CD4-positive, alpha-beta T cell (primary cell): ENCODE measurements at regions not wholly inside any gene's neighbourhood (a gene's known extent, or its start where the extent isn't known, plus 50 kb on each side); places are given as distances from the start of the nearest gene placed in this dataset.

Experiments used
- ATAC-seq: fragments of 200-7000 bp; cut with Tn5 transposase; one replicate; pipeline ENCODE4 v1.10.0; 2022; ENCODE audit warnings: mild to moderate bottlenecking; ENCODE audit not compliant: poor library complexity
- CTCF ChIA-PET: fragments of 350-600 bp; sonication (Branson Sonifier 250); formaldehyde crosslinking; loops from one replicate; lab custom pipeline; 2021; ENCODE audit warnings: antibody characterized with exemption, inconsistent platforms; lab: Charles Lee
- POLR2A ChIA-PET: fragments of 350-600 bp; sonication (Branson Sonifier 250); formaldehyde crosslinking; loops from one replicate; lab custom pipeline; 2021; ENCODE audit warnings: antibody characterized with exemption, inconsistent platforms; lab: Charles Lee
- DNase-seq, 14 experiments: peaks; one replicate each; pipeline ENCODE4 v3.0.0-alpha.2; 2013 to 2020; ENCODE audit warnings: mixed read lengths in 2 of 14
- H3K27ac ChIP-seq, 2 donors: one replicate each; pipeline versions ENCODE4 v1.5.1 to v1.7.0; 2013; ENCODE audit warnings: low read length in 2 of 2, low read depth in 1 of 2, mild to moderate bottlenecking in 1 of 2
- H3K27me3 ChIP-seq, 2 experiments: 1 replicate in 1 of 2; 2 replicates in 1 of 2; pipeline versions ENCODE4 v1.6.1 to v1.7.0; 2013; ENCODE audit warnings: low read length in 2 of 2, control low read depth in 1 of 2, mild to moderate bottlenecking in 1 of 2, moderate library complexity in 1 of 2; ENCODE audit not compliant: insufficient read depth in 2 of 2, control insufficient read depth in 1 of 2
- H3K36me3 ChIP-seq: one replicate; pipeline ENCODE4 v1.6.1; 2013; ENCODE audit warnings: low read length, control low read depth; ENCODE audit not compliant: insufficient read depth
- H3K4me1 ChIP-seq: one replicate; pipeline ENCODE4 v1.6.1; 2013; ENCODE audit warnings: low read length, control low read depth; ENCODE audit not compliant: insufficient read depth
- H3K4me3 ChIP-seq: one replicate; pipeline ENCODE4 v1.5.1; 2013; ENCODE audit warnings: mild to moderate bottlenecking, low read length, moderate library complexity
- H3K9me3 ChIP-seq, 2 experiments: 1 replicate in 1 of 2; 2 replicates in 1 of 2; pipeline versions ENCODE4 v1.6.1 to v1.7.0; 2013; ENCODE audit warnings: low read length in 2 of 2, mild to moderate bottlenecking in 2 of 2, control low read depth in 1 of 2, moderate library complexity in 1 of 2; ENCODE audit not compliant: control insufficient read depth in 1 of 2, insufficient read depth in 1 of 2
- H3K27ac Mint-ChIP-seq: one replicate; pipeline ENCODE4 v1.8.0; 2020; ENCODE audit warnings: mixed read lengths
- H3K27me3 Mint-ChIP-seq: one replicate; pipeline ENCODE4 v1.8.0; 2021; ENCODE audit warnings: mixed read lengths
- H3K36me3 Mint-ChIP-seq: one replicate; pipeline ENCODE4 v1.8.0; 2021; ENCODE audit warnings: low read depth, mixed read lengths
- H3K4me1 Mint-ChIP-seq: one replicate; pipeline ENCODE4 v1.8.0; 2021; ENCODE audit warnings: low read depth, mixed read lengths
- H3K4me3 Mint-ChIP-seq: one replicate; pipeline ENCODE4 v1.8.0; 2020; ENCODE audit warnings: mild to moderate bottlenecking, mixed read lengths
- H3K9me3 Mint-ChIP-seq: one replicate; pipeline ENCODE4 v1.8.0; 2020; ENCODE audit warnings: mixed read lengths
- CTCF ChIP-seq: fragments of 200-600 bp; IDR thresholded peaks from one replicate; pipeline ENCODE4 v1.8.0; 2022; ENCODE audit warnings: antibody characterized with exemption, mild to moderate bottlenecking
- intact Hi-C, 2 experiments: fragments of 100-400 bp; cut with DNase I in 1 of 2; cut with micrococcal nuclease in 1 of 2; formaldehyde crosslinking; loops; one replicate each; pipeline versions ENCODE4 v1.15.1 to v1.9.0; 2023 to 2025; cut with DNase I, micrococcal nuclease

- DNase-seq (no peak), ATAC-seq (no peak)
- no peaks in the 10 kb centered on the region for H3K9me3 Mint-ChIP-seq
- H3K27ac Mint-ChIP-seq = no peak overlapping the region
- H3K4me1 Mint-ChIP-seq = no peaks in the 10 kb centered on the region
- TF ChIP-seq CTCF = no peak
- peaks cover 0 to 11% of the 10 kb centered on the region in 2 experiments for H3K9me3 ChIP-seq
- H3K27me3 ChIP-seq = peaks cover 32 to 40% of the 10 kb centered on the region in 2 experiments
- H3K27me3 Mint-ChIP-seq = peaks cover 74% of the 10 kb centered on the region
- H3K4me3 ChIP-seq = no peak overlapping the region
- H3K4me3 Mint-ChIP-seq = no peak overlapping the region
- ChIA-PET CTCF (no interaction called here), POLR2A (no interaction called here)
- no peak overlapping the region for H3K27ac ChIP-seq
- no peaks in the 10 kb centered on the region for H3K36me3 ChIP-seq
- H3K4me1 ChIP-seq = no peaks in the 10 kb centered on the region
- H3K36me3 Mint-ChIP-seq = no peaks in the 10 kb centered on the region
- intact Hi-C loops = no loop called here
Observed at GRCh38 chr3:64441861-64442260, 216.6 kb upstream of the PRICKLE2 start.

- H3K36me3 Mint-ChIP-seq = no peaks in the 10 kb centered on the region
- Histone ChIP-seq H3K36me3 (no peaks in the 10 kb centered on the region), H3K27ac (no peak overlapping the region), H3K27me3 (peaks cover 22 to 27% of the 10 kb centered on the region in 2 experiments), H3K4me1 (no peaks in the 10 kb centered on the region), H3K9me3 (peaks cover 0 to 11% of the 10 kb centered on the region in 2 experiments), H3K4me3 (no peak overlapping the region)
- ATAC-seq (no peak), DNase-seq (no peak)
- CTCF ChIA-PET = no interaction called here
- POLR2A ChIA-PET = no interaction called here
- H3K4me3 Mint-ChIP-seq = no peak overlapping the region
- no peak for TF ChIP-seq CTCF
- H3K27me3 Mint-ChIP-seq = peaks cover 66% of the 10 kb centered on the region
- intact Hi-C loops = no loop called here
- H3K27ac Mint-ChIP-seq = no peak overlapping the region
- no peaks in the 10 kb centered on the region for H3K4me1 Mint-ChIP-seq
- H3K9me3 Mint-ChIP-seq = peaks cover 3% of the 10 kb centered on the region
Observed at GRCh38 chr3:64440498-64440897, 215.2 kb upstream of the PRICKLE2 start.

GRCh38 chr3:64438812-64439211 is 213.5 kb upstream of the PRICKLE2 start:
- no peaks in the 10 kb centered on the region for H3K4me1 Mint-ChIP-seq
- Histone ChIP-seq H3K4me3 (no peak overlapping the region), H3K9me3 (peaks cover 0 to 7% of the 10 kb centered on the region in 2 experiments), H3K27me3 (peaks cover 11 to 17% of the 10 kb centered on the region in 2 experiments), H3K36me3 (no peaks in the 10 kb centered on the region), H3K27ac (no peak overlapping the region), H3K4me1 (no peaks in the 10 kb centered on the region)
- peaks cover 55% of the 10 kb centered on the region for H3K27me3 Mint-ChIP-seq
- H3K9me3 Mint-ChIP-seq = peaks cover 9% of the 10 kb centered on the region
- intact Hi-C loops = no loop called here
- H3K27ac Mint-ChIP-seq = no peak overlapping the region
- ATAC-seq (no peak), DNase-seq (no peak)
- H3K36me3 Mint-ChIP-seq = no peaks in the 10 kb centered on the region
- no peak overlapping the region for H3K4me3 Mint-ChIP-seq
- TF ChIP-seq CTCF = no peak
- POLR2A ChIA-PET = no interaction called here
- CTCF ChIA-PET = no interaction called here
